IMR-90 (cell line): ENCODE measurements at regions not wholly inside any gene's neighbourhood (a gene's known extent, or its start where the extent isn't known, plus 50 kb on each side); places are given as distances from the start of the nearest gene placed in this dataset.
"Not testable (repeated sequence)": the region's sequence is repeated elsewhere in the genome, so short reads cannot be mapped to it uniquely, and the experiment has no call there.

Experiments used
- ATAC-seq: fragments of 200-7000 bp; cut with Tn5 transposase; 2 replicates; pipeline ENCODE4 v1.9.1; 2020; ENCODE audit warnings: low read depth, mild to moderate bottlenecking, moderate library complexity
- BruUV-seq: library from RNA; stranded (reverse); fragments of 400-500 nt; replicated peaks from 2 replicates; lab custom pipeline; 2021; lab: Mats Ljungman, UMichigan
- CTCF ChIA-PET: fragments of 300-600 bp; formaldehyde crosslinking; extraction: SDS; loops from one replicate; lab custom pipeline; 2021; ENCODE audit warnings: antibody characterized with exemption; lab: Yijun Ruan, JAX
- POLR2A ChIA-PET: fragments of 300-600 bp; sonication (Branson Sonifier 250); formaldehyde crosslinking; loops from one replicate; lab custom pipeline; 2022; ENCODE audit warnings: antibody characterized with exemption; ENCODE audit not compliant: unreplicated experiment; lab: Charles Lee
- DNase-seq: peaks from one replicate; pipeline ENCODE4 v3.0.0; 2013
- H2AFZ ChIP-seq: replicated peaks from 2 replicates; pipeline ENCODE3; 2013; ENCODE audit warnings: low read length, mild to moderate bottlenecking; ENCODE audit not compliant: poor library complexity
- H2AK5ac ChIP-seq: 2 replicates; pipeline ENCODE4 v1.6.1; 2013; ENCODE audit warnings: low read depth, low read length, inconsistent platforms
- H2AK9ac ChIP-seq: replicated peaks from 2 replicates; pipeline ENCODE3; 2013; ENCODE audit warnings: mild to moderate bottlenecking, low read depth, low read length, moderate library complexity; ENCODE audit not compliant: poor library complexity
- H2BK120ac ChIP-seq: 2 replicates; pipeline ENCODE4 v1.6.1; 2013; ENCODE audit warnings: low read depth, low read length, inconsistent platforms
- H2BK15ac ChIP-seq: 3 replicates; pipeline ENCODE4 v1.6.1; 2013; ENCODE audit warnings: low read depth, low read length, inconsistent platforms
- H2BK20ac ChIP-seq: 2 replicates; pipeline ENCODE4 v1.6.1; 2013; ENCODE audit warnings: low read depth, mild to moderate bottlenecking, inconsistent platforms, low read length, moderate library complexity
- H2BK5ac ChIP-seq: 2 replicates; pipeline ENCODE4 v1.6.1; 2013; ENCODE audit warnings: mild to moderate bottlenecking, low read depth, low read length, inconsistent platforms; ENCODE audit not compliant: poor library complexity, severe bottlenecking
- H3K14ac ChIP-seq: replicated peaks from 2 replicates; pipeline ENCODE4 v1.6.1; 2013; ENCODE audit warnings: low read depth, low read length, inconsistent platforms
- H3K18ac ChIP-seq: 2 replicates; pipeline ENCODE4 v1.6.1; 2013; ENCODE audit warnings: low read depth, low read length, control low read depth
- H3K23ac ChIP-seq: 2 replicates; pipeline ENCODE4 v1.6.1; 2013; ENCODE audit warnings: low read depth, low read length, inconsistent platforms
- H3K27ac ChIP-seq: 2 replicates; pipeline ENCODE4 v1.5.1; 2013; ENCODE audit warnings: mild to moderate bottlenecking, control low read depth, low read length; ENCODE audit not compliant: insufficient read depth
- H3K27me3 ChIP-seq: 2 replicates; pipeline ENCODE4 v1.6.1; 2013; ENCODE audit warnings: low read length; ENCODE audit not compliant: control insufficient read depth, insufficient read depth
- H3K36me3 ChIP-seq: 2 replicates; pipeline ENCODE4 v1.6.1; 2013; ENCODE audit warnings: low read length, mixed read lengths; ENCODE audit not compliant: control insufficient read depth, insufficient read depth
- H3K4ac ChIP-seq: 2 replicates; pipeline ENCODE4 v1.6.1; 2013; ENCODE audit warnings: low read depth, low read length, inconsistent platforms
- H3K4me1 ChIP-seq: 2 replicates; pipeline ENCODE4 v1.6.1; 2013; ENCODE audit warnings: low read length, mixed read lengths; ENCODE audit not compliant: control insufficient read depth, insufficient read depth
- H3K4me2 ChIP-seq: 2 replicates; pipeline ENCODE4 v1.6.1; 2013; ENCODE audit warnings: low read depth, mild to moderate bottlenecking, control low read depth, low read length, moderate library complexity
- H3K4me3 ChIP-seq: 2 replicates; pipeline ENCODE4 v1.5.1; 2013; ENCODE audit warnings: low read depth, mild to moderate bottlenecking, control low read depth, low read length, moderate library complexity; ENCODE audit not compliant: insufficient read depth
- H3K56ac ChIP-seq: 2 replicates; pipeline ENCODE4 v1.6.1; 2013; ENCODE audit warnings: low read length, inconsistent platforms; ENCODE audit not compliant: insufficient read depth; ENCODE audit errors: extremely low read depth
- H3K79me1 ChIP-seq, 2 experiments: 2 replicates each; pipeline ENCODE4 v1.6.1; 2013; ENCODE audit warnings: low read length in 2 of 2, inconsistent platforms in 1 of 2, low read depth in 1 of 2
- H3K9ac ChIP-seq: 2 replicates; pipeline ENCODE4 v1.6.1; 2013; ENCODE audit warnings: low read depth, low read length, control low read depth
- H3K9me1 ChIP-seq: 2 replicates; pipeline ENCODE4 v1.6.1; 2013; ENCODE audit warnings: low read length, inconsistent platforms; ENCODE audit not compliant: insufficient read depth
- H3K9me3 ChIP-seq: 2 replicates; pipeline ENCODE4 v1.6.1; 2013; ENCODE audit warnings: low read length; ENCODE audit not compliant: control insufficient read depth, insufficient read depth
- H4K20me1 ChIP-seq: 2 replicates; pipeline ENCODE4 v1.6.1; 2013; ENCODE audit warnings: low read length, inconsistent platforms; ENCODE audit not compliant: insufficient read depth
- H4K5ac ChIP-seq: 2 replicates; pipeline ENCODE4 v1.6.1; 2013; ENCODE audit warnings: mild to moderate bottlenecking, low read depth, low read length, control low read depth
- H4K8ac ChIP-seq, 2 experiments: 2 replicates each; pipeline ENCODE4 v1.6.1; 2013; ENCODE audit warnings: low read depth in 2 of 2, low read length in 2 of 2, control low read depth in 1 of 2, inconsistent platforms in 1 of 2
- H4K91ac ChIP-seq: 2 replicates; pipeline ENCODE4 v1.6.1; 2013; ENCODE audit warnings: low read depth, low read length, inconsistent platforms; ENCODE audit not compliant: insufficient read depth
- WGBS, 2 experiments: methylation state at CpG; one replicate each; pipeline versions ENCODE4 v1.1.5 to v1.1.7; 2013; ENCODE audit warnings: missing lambda C conversion rate in 2 of 2; ENCODE audit not compliant: insufficient read length in 1 of 2; ENCODE audit errors: extremely low coverage in 2 of 2; 5-methylcytosine and 5-hydroxymethylcytosine counted together
- dilution Hi-C: fragments of 300-500 bp; cut with HindIII; formaldehyde crosslinking; loops from one replicate; pipeline ENCODE4 v1.14.3; 2018; ENCODE audit warnings: low sequenced_read_pairs; ENCODE audit not compliant: unreplicated experiment
- in situ Hi-C: fragments of 300-500 bp; cut with MboI; formaldehyde crosslinking; loops from 3 replicates; pipeline ENCODE4 v1.14.3; 2019; ENCODE audit warnings: low sequenced_read_pairs, inconsistent platforms, mixed read lengths
- intact Hi-C: fragments of 100-400 bp; cut with micrococcal nuclease; formaldehyde crosslinking; loops from 2 replicates; pipeline ENCODE4 v1.10.0; 2022

DNA sequence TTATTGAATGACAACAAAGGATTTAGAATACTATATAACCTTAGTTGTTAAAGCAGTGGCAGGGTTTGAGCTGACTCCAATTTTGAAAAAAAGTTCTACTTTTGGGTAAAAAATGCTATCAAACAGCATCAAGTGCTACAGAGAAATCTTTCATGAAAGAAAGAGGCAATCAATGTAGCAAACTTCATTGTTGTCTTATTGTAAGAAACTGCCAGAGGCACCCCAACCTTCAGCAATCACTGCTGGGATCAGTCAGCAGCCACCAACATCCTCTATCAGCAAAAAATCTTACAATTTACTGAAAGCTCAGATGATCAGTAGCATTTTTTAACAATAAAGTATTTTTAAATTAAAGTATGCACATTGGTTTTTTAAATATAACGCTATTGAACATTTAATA is 4754.7 kb upstream of the OR11H1 start:
- H2AK5ac ChIP-seq, H3K4me1 ChIP-seq, H2AK9ac ChIP-seq, DNase-seq, POLR2A ChIA-PET, H3K9ac ChIP-seq, H4K20me1 ChIP-seq, H3K18ac ChIP-seq, H3K36me3 ChIP-seq, H4K91ac ChIP-seq, in situ Hi-C loops, H3K14ac ChIP-seq, BruUV-seq, H2BK20ac ChIP-seq, H3K27me3 ChIP-seq, ATAC-seq, H3K27ac ChIP-seq, H2AFZ ChIP-seq, intact Hi-C loops, H3K4me3 ChIP-seq, dilution Hi-C loops, H3K56ac ChIP-seq, H2BK5ac ChIP-seq, H3K4me2 ChIP-seq, H3K23ac ChIP-seq, H3K9me1 ChIP-seq, H2BK120ac ChIP-seq, H3K79me1 ChIP-seq, CTCF ChIA-PET, H3K4ac ChIP-seq, H4K5ac ChIP-seq, H4K8ac ChIP-seq, H2BK15ac ChIP-seq: not testable (repeated sequence)
- peaks cover 25% of the 10 kb centered on the region for H3K9me3 ChIP-seq
- no CpG with 5 or more reads among the region's 1 CpG for WGBS, 2 experiments

- POLR2A ChIA-PET, intact Hi-C loops, H3K4me3 ChIP-seq, H2AFZ ChIP-seq, H4K8ac ChIP-seq, H4K20me1 ChIP-seq, H3K23ac ChIP-seq, H3K9ac ChIP-seq, H3K14ac ChIP-seq, H3K9me1 ChIP-seq, H3K18ac ChIP-seq, H2BK120ac ChIP-seq, ATAC-seq, H3K56ac ChIP-seq, H2AK9ac ChIP-seq, in situ Hi-C loops, H3K36me3 ChIP-seq, H4K91ac ChIP-seq, DNase-seq, H2BK5ac ChIP-seq, H3K4me2 ChIP-seq, H3K4me1 ChIP-seq, H3K27ac ChIP-seq, BruUV-seq, H3K79me1 ChIP-seq, H2AK5ac ChIP-seq, CTCF ChIA-PET, H3K4ac ChIP-seq, H2BK15ac ChIP-seq, H4K5ac ChIP-seq, H2BK20ac ChIP-seq, H3K27me3 ChIP-seq, dilution Hi-C loops: not testable (repeated sequence)
- H3K9me3 ChIP-seq, result peaks cover 29% of the 10 kb centered on the region
- 40% methylated on average over 1 of the region's 5 CpGs; no CpG with 5 or more reads in 1 of the 2 experiments for WGBS, 2 experiments
These were observed 4752.2 kb upstream of the OR11H1 start for GRCh38 chr22:10775601-10776357.
